GM18520 (cell line): ENCODE measurements at regions not wholly inside any gene's neighbourhood (a gene's known extent, or its start where the extent isn't known, plus 50 kb on each side); places are given as distances from the start of the nearest gene placed in this dataset.

Source experiments
- ATAC-seq: cut with Tn5 transposase; IDR thresholded peaks from one replicate; pipeline ENCODE4 v1.9.1; 2021; ENCODE audit not compliant: unreplicated experiment

- ATAC-seq, result no peak
These were observed 392.5 kb upstream of the KLHL29 start for GRCh38 chr2:22992441-22992840.

- ATAC-seq, result no peak
These were observed 391.7 kb upstream of the KLHL29 start for GRCh38 chr2:22993250-22993649.

- ATAC-seq, result no peak
These were observed 389.4 kb upstream of the KLHL29 start for GRCh38 chr2:22995576-22995975.

DNA sequence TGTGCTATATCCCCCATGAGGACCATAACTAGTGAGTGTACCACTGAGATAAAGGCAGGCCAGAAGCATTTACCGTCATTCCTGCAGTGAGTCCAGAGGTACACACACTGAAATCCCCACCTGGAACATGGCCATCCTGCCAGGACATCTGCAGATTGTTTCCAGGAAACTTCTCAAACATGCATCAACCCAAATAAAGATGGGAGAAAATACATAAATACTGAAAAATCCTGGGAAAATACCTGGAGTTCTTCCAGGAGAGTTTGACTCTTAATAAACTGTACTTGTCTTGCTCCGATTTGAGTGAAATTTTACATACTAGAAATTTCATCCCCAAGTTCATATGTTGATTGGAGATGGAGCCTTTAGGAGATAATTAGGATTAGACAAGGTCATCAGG lies 388.1 kb upstream of the KLHL29 start:
- ATAC-seq, result no peak

- no peak for ATAC-seq
These were observed 386.6 kb upstream of the KLHL29 start for GRCh38 chr2:22998359-22998758.

DNA sequence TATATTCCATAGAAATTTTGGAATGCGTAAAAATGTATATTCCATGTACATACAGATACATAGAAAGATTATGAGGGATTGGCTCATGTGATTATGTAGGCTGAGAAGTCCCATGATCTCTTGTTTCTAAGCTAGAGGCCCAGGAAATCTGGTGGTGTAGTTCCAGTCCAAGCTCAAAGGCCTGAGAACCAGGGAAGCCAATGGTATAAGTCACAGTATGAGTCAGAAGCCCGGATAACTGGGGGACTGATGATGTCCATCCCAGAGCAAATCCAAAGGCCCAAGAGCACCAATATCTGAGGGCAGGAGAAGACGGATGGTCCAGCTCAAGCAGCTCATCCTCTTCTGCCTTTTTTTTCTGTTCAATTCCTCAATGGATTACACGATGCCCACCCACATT lies 385.0 kb upstream of the KLHL29 start:
- ATAC-seq, result no peak

DNA sequence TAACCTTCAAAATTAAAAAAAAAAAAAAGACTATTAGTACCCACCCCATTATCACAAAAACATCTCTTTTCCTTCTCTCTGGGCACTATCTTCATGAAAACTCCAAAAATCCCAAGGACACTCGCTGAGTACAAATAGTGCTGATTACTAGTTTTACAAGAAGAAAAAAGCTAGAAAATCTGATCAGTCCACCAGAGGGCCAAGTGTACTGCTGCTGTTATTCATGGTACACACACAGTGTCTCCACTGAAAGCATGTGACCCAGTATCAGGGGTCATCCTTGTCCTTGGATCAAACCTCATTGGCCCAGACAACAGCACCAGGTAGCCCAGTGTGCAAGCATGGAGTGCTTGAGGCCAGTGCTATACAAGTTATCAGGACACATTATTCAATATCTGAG lies 382.7 kb upstream of the KLHL29 start:
- ATAC-seq, result no peak

GRCh38 chr2:23005469-23005868 lies 379.5 kb upstream of the KLHL29 start:
- ATAC-seq, result no peak

- no peak for ATAC-seq
These were observed 377.2 kb upstream of the KLHL29 start for GRCh38 chr2:23007631-23008235.

GRCh38 chr2:23008440-23008839 lies 376.5 kb upstream of the KLHL29 start:
- ATAC-seq, result no peak

DNA sequence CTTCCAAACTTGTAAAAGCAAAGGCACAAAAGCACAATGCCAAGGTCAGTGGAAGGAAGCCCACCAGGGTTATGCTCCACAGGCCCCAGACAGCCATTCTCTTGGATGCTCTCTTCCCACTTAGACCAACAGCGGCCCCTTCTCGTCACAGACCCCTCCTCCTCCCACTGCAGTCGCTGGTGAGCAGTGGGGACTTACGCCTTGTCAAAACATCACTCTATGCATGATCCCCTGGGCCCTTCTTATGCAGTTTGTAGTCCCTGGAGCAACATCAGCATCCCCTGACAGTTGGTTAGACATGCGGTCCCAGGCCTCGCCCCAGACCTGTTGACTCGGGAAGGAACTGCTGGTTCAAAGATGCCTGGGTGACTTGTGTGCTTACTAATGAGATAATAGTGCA lies 376.0 kb upstream of the KLHL29 start:
- ATAC-seq, result no peak

DNA sequence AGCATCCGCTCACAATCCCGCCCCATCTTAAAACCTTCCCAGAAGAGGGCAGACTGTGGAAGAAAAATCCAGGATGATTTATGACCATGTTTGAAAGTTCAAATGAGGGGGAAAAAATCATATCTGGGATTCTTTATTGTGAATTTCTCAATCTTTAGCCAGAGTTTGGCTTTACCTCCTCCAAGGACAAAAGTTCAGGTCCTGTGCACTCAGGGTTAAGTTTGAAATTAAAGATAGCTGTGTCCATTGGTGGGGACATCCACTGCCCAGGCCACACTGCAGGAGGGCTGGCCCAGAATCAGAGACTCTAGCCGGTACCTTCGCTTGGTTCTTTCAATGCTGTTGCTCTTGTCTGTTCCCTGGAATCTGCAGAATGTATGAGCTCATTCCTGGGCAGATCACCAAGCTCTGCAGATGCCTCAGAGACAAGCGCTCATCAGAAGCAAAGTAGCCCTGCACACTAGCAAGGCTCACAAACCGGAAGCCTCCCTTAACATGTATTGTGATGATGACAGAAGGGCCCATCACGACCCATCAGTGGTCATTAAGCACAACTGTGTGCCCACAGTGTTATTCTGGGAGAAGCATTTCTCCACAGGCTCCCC lies 375.3 kb upstream of the KLHL29 start:
- no peak for ATAC-seq

- ATAC-seq, result no peak
These were observed 372.5 kb upstream of the KLHL29 start for GRCh38 chr2:23012499-23012898.

GRCh38 chr2:23015651-23016200 lies 369.3 kb upstream of the KLHL29 start:
- ATAC-seq, result no peak

DNA sequence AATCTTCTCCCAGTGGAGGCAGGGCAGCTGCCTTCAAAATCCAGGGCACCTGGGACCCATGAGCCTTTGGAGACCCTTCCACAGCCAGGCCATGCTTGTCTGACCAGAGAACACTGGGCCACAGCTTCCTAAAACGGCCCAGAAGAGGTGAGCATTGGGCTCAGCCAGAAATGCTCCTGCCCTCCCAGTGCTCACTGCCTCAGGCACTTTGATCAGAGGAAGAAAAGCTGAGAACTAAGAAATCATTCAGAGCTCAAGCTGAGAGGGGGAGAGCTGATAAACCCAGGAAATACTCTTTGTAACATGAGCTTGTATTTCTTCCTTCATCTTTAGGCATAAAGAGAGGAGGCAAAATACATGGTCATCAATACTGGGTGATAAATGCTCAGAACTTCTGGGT lies 365.5 kb upstream of the KLHL29 start:
- no peak for ATAC-seq

GRCh38 chr2:23020659-23021058 lies 364.3 kb upstream of the KLHL29 start:
- no peak for ATAC-seq

DNA sequence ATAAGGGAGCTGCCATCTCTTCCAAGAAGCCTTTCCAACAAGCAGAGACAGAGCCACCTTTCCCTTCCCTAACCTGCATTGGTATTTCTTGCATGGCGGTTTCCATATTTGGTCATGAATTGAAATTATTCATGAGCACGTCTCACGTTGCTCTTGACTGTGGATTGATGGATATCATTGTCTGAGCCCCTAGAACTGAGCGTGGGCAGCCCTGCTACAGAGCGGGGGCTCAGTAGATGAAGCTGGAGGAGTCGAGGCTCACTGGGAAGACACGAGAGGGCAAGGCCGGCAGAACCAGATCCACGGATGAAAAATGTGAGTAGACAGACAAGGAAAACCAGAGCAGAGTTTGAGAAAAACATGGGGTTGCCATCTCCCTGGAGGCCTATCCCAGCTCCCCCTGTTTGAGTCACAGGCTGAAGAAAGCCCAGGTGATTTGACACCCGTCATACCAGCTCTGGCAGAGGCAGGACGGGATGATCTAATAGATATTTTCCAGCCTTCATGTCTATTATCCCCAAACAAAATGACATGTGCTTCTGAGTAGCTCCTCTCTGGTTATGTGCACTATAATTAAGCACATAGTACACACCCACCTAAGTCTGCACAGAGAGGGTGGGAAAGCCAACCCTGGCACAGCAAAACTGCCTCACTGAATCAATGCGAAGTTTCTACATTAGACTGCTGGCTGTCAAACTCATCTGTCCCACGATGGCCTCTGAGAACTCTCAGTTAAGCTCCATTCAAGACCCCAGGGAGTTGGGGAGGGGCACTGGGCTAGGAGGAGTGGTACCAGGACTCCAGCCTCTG lies 363.5 kb upstream of the KLHL29 start:
- ATAC-seq, result no peak

GRCh38 chr2:23023722-23024121 lies 361.3 kb upstream of the KLHL29 start:
- no peak for ATAC-seq

DNA sequence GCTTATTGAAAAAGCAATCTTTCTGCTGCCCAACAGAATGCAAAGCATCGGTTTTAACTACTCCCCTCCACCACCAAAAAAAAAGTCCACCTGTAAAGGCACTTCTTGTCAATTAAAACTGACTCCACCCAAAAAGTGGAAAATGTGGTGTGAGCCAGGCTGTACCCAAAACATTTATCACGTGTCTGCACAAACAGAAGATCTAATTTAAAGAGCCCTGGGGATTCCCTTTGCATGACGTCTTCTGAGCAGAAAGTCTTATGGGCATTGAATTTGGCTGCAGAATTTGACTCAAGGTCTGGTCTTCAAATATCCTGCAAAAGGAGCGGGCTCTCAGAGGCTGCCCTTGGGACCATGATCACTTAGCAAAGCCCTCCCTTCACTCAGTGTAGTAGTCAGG lies 358.3 kb upstream of the KLHL29 start:
- ATAC-seq, result no peak

- ATAC-seq, result no peak
These were observed 357.6 kb upstream of the KLHL29 start for GRCh38 chr2:23027396-23027795.

DNA sequence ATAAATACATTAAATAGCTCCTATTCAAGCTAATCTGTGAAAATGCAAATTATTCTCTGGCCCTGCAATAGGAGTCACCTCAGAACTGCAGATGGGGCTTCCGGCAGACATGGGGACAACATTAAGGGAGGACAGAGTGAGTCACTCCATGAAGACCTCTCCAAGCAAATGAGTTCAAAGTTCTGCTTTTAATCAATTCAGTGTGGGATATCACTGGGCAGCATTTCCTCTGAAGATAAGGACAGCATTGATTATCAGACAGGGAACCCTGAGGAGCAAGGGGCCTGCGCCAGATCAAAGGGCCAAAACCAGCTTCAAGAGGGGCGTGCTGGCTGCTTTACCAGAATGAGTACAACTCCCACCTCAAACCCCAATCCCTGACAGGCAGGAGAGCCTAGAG lies 356.9 kb upstream of the KLHL29 start:
- ATAC-seq, result no peak

- no peak for ATAC-seq
These were observed 355.9 kb upstream of the KLHL29 start for GRCh38 chr2:23029111-23029510.
